ENCODE measurements at regions not wholly inside any gene's neighbourhood (a gene's known extent, or its start where the extent isn't known, plus 50 kb on each side); places are given as distances from the start of the nearest gene placed in this dataset.

- H3K4me1 ChIP-seq (ENCODE audit: control insufficient read depth in 1 of 2, extremely low read depth in 1 of 2, insufficient read depth in 2 of 2, low read length in 2 of 2), result no peaks in the 10 kb centered on the region
- H3K27ac ChIP-seq (ENCODE audit: low read length), result no peak overlapping the region
- ATAC-seq (replicated peaks in 1 of 4), result no peak
- WGBS (ENCODE audit: insufficient coverage), result no CpG with 5 or more reads among the region's 4 CpGs
- no peaks in the 10 kb centered on the region for H3K9me3 ChIP-seq
- no peak overlapping the region for H3K4me3 ChIP-seq (ENCODE audit: control insufficient read depth in 1 of 2, extremely low read depth in 1 of 2, low read length in 1 of 2)
- H3K4me3 Mint-ChIP-seq, result no peak overlapping the region
- H3K4me1 Mint-ChIP-seq, result no peaks in the 10 kb centered on the region
- POLR2A ChIA-PET, result interaction anchor here (0.6 to 0.7 kb wide), 2 partner anchors 169 to 174 kb away, joined by 3 read pairs; no protein-coding TSS in a partner anchor
- DNase-seq, result no peak
- H3K27me3 Mint-ChIP-seq, result no peaks in the 10 kb centered on the region
- H3K27me3 ChIP-seq (replicated peaks in 1 of 2; ENCODE audit: control insufficient read depth in 2 of 2, extremely low read depth in 1 of 2, insufficient read depth in 2 of 2, low read length in 1 of 2), result peaks cover 0 to 9% of the 10 kb centered on the region in 2 experiments
- no peak overlapping the region for H3K27ac Mint-ChIP-seq
- no peaks in the 10 kb centered on the region for H3K36me3 Mint-ChIP-seq
- no peaks in the 10 kb centered on the region for H3K36me3 ChIP-seq (ENCODE audit: control insufficient read depth in 2 of 2, extremely low read depth in 1 of 2, insufficient read depth in 1 of 2, low read length in 1 of 2)
- peaks cover 0 to 6% (median 0%) of the 10 kb centered on the region in 3 donors for H3K9me3 Mint-ChIP-seq
- CTCF ChIA-PET, result no interaction called here
Observed at GRCh38 chr6:119726086-119726485, 376.5 kb upstream of the MAN1A1 start.

- H3K27me3 ChIP-seq (replicated peaks in 1 of 2; ENCODE audit: control insufficient read depth in 2 of 2, extremely low read depth in 1 of 2, insufficient read depth in 2 of 2, low read length in 1 of 2), result no peaks in the 10 kb centered on the region
- no peak for DNase-seq
Observed at GRCh38 chr6:119720160-119720559, 370.6 kb upstream of the MAN1A1 start.

GRCh38 chr6:119717942-119718341 is 368.4 kb upstream of the MAN1A1 start:
- no peaks in the 10 kb centered on the region for H3K4me1 ChIP-seq (ENCODE audit: control insufficient read depth in 1 of 2, extremely low read depth in 1 of 2, insufficient read depth in 2 of 2, low read length in 2 of 2)
- no peaks in the 10 kb centered on the region for H3K36me3 ChIP-seq (ENCODE audit: control insufficient read depth in 2 of 2, extremely low read depth in 1 of 2, insufficient read depth in 1 of 2, low read length in 1 of 2)
- Mint-ChIP-seq H3K9me3 (no peaks in the 10 kb centered on the region), H3K27ac (no peak overlapping the region), H3K36me3 (no peaks in the 10 kb centered on the region), H3K27me3 (no peaks in the 10 kb centered on the region), H3K4me3 (no peak overlapping the region), H3K4me1 (peaks cover 3 to 7% (median 6%) of the 10 kb centered on the region in 3 donors)
- ATAC-seq (replicated peaks in 1 of 4) (no peak), DNase-seq (no peak)
- no peaks in the 10 kb centered on the region for H3K27me3 ChIP-seq (replicated peaks in 1 of 2; ENCODE audit: control insufficient read depth in 2 of 2, extremely low read depth in 1 of 2, insufficient read depth in 2 of 2, low read length in 1 of 2)
- ChIA-PET CTCF (no interaction called here), POLR2A (no interaction called here)
- no peaks in the 10 kb centered on the region for H3K9me3 ChIP-seq
- WGBS (ENCODE audit: insufficient coverage), result no CpG with 5 or more reads among the region's 2 CpGs
- H3K4me3 ChIP-seq (ENCODE audit: control insufficient read depth in 1 of 2, extremely low read depth in 1 of 2, low read length in 1 of 2), result no peak overlapping the region
- no peak overlapping the region for H3K27ac ChIP-seq (ENCODE audit: low read length)

More at GRCh38 chr6:119720160-119720559, 370.6 kb upstream of the MAN1A1 start:
- Mint-ChIP-seq H3K4me1 (peaks cover 3 to 7% (median 6%) of the 10 kb centered on the region in 3 donors), H3K9me3 (peaks cover 0 to 6% (median 0%) of the 10 kb centered on the region in 3 donors), H3K4me3 (no peak overlapping the region), H3K36me3 (no peaks in the 10 kb centered on the region), H3K27ac (no peak overlapping the region), H3K27me3 (no peaks in the 10 kb centered on the region)
- H3K9me3 ChIP-seq, result no peaks in the 10 kb centered on the region
- H3K27ac ChIP-seq (ENCODE audit: low read length), result no peak overlapping the region
- ATAC-seq (replicated peaks in 1 of 4), result no peak
- WGBS (ENCODE audit: insufficient coverage), result no CpG with 5 or more reads among the region's 2 CpGs
- POLR2A ChIA-PET, result no interaction called here
- CTCF ChIA-PET, result interaction anchor here in 1 of 2 donors (0.6 kb wide), 1 partner anchor 658 kb away, joined by 7 read pairs; no protein-coding TSS in a partner anchor
- no peaks in the 10 kb centered on the region for H3K4me1 ChIP-seq (ENCODE audit: control insufficient read depth in 1 of 2, extremely low read depth in 1 of 2, insufficient read depth in 2 of 2, low read length in 2 of 2)
- H3K36me3 ChIP-seq (ENCODE audit: control insufficient read depth in 2 of 2, extremely low read depth in 1 of 2, insufficient read depth in 1 of 2, low read length in 1 of 2), result no peaks in the 10 kb centered on the region
- no peak overlapping the region for H3K4me3 ChIP-seq (ENCODE audit: control insufficient read depth in 1 of 2, extremely low read depth in 1 of 2, low read length in 1 of 2)

- no peaks in the 10 kb centered on the region for H3K27me3 Mint-ChIP-seq
- Histone ChIP-seq H3K27ac (ENCODE audit: low read length) (no peak overlapping the region), H3K36me3 (ENCODE audit: control insufficient read depth in 2 of 2, extremely low read depth in 1 of 2, insufficient read depth in 1 of 2, low read length in 1 of 2) (no peaks in the 10 kb centered on the region), H3K4me1 (ENCODE audit: control insufficient read depth in 1 of 2, extremely low read depth in 1 of 2, insufficient read depth in 2 of 2, low read length in 2 of 2) (no peaks in the 10 kb centered on the region), H3K27me3 (replicated peaks in 1 of 2; ENCODE audit: control insufficient read depth in 2 of 2, extremely low read depth in 1 of 2, insufficient read depth in 2 of 2, low read length in 1 of 2) (no peaks in the 10 kb centered on the region), H3K4me3 (ENCODE audit: control insufficient read depth in 1 of 2, extremely low read depth in 1 of 2, low read length in 1 of 2) (no peak overlapping the region), H3K9me3 (no peaks in the 10 kb centered on the region)
- no peak overlapping the region for H3K27ac Mint-ChIP-seq
- POLR2A ChIA-PET, result no interaction called here
- peaks cover 0 to 2% (median 0%) of the 10 kb centered on the region in 3 donors for H3K9me3 Mint-ChIP-seq
- DNase-seq (no peak), ATAC-seq (replicated peaks in 1 of 4) (no peak)
- H3K36me3 Mint-ChIP-seq, result no peaks in the 10 kb centered on the region
- WGBS (ENCODE audit: insufficient coverage), result 100% methylated on average over 1 of the region's 2 CpGs
- CTCF ChIA-PET, result interaction anchor here in 1 of 2 donors (0.5 kb wide), 1 partner anchor 495 kb away, joined by 4 read pairs; no protein-coding TSS in a partner anchor
- peaks cover 3 to 7% (median 6%) of the 10 kb centered on the region in 3 donors for H3K4me1 Mint-ChIP-seq
- no peak overlapping the region for H3K4me3 Mint-ChIP-seq
Observed at GRCh38 chr6:119716668-119717270, 367.2 kb upstream of the MAN1A1 start.

GRCh38 chr6:119713903-119714302 is 364.3 kb upstream of the MAN1A1 start:
- Histone ChIP-seq H3K27me3 (replicated peaks in 1 of 2; ENCODE audit: control insufficient read depth in 2 of 2, extremely low read depth in 1 of 2, insufficient read depth in 2 of 2, low read length in 1 of 2) (no peaks in the 10 kb centered on the region), H3K4me3 (ENCODE audit: control insufficient read depth in 1 of 2, extremely low read depth in 1 of 2, low read length in 1 of 2) (no peak overlapping the region), H3K36me3 (ENCODE audit: control insufficient read depth in 2 of 2, extremely low read depth in 1 of 2, insufficient read depth in 1 of 2, low read length in 1 of 2) (no peaks in the 10 kb centered on the region), H3K27ac (ENCODE audit: low read length) (no peak overlapping the region), H3K9me3 (no peaks in the 10 kb centered on the region), H3K4me1 (ENCODE audit: control insufficient read depth in 1 of 2, extremely low read depth in 1 of 2, insufficient read depth in 2 of 2, low read length in 2 of 2) (no peaks in the 10 kb centered on the region)
- no peak for DNase-seq
- Mint-ChIP-seq H3K36me3 (no peaks in the 10 kb centered on the region), H3K4me1 (peaks cover 3 to 7% (median 6%) of the 10 kb centered on the region in 3 donors), H3K27me3 (no peaks in the 10 kb centered on the region), H3K27ac (no peak overlapping the region), H3K9me3 (peaks cover 0 to 2% (median 0%) of the 10 kb centered on the region in 3 donors), H3K4me3 (no peak overlapping the region)
- no peak for ATAC-seq (replicated peaks in 1 of 4)
- POLR2A ChIA-PET, result no interaction called here
- CTCF ChIA-PET, result no interaction called here

GRCh38 chr6:119686644-119687043 is 337.1 kb upstream of the MAN1A1 start:
- CTCF ChIA-PET, result no interaction called here
- Histone ChIP-seq H3K36me3 (ENCODE audit: control insufficient read depth in 2 of 2, extremely low read depth in 1 of 2, insufficient read depth in 1 of 2, low read length in 1 of 2) (no peaks in the 10 kb centered on the region), H3K4me3 (ENCODE audit: control insufficient read depth in 1 of 2, extremely low read depth in 1 of 2, low read length in 1 of 2) (no peak overlapping the region), H3K27me3 (replicated peaks in 1 of 2; ENCODE audit: control insufficient read depth in 2 of 2, extremely low read depth in 1 of 2, insufficient read depth in 2 of 2, low read length in 1 of 2) (no peaks in the 10 kb centered on the region), H3K27ac (ENCODE audit: low read length) (no peak overlapping the region), H3K9me3 (no peaks in the 10 kb centered on the region), H3K4me1 (ENCODE audit: control insufficient read depth in 1 of 2, extremely low read depth in 1 of 2, insufficient read depth in 2 of 2, low read length in 2 of 2) (no peaks in the 10 kb centered on the region)
- ATAC-seq (replicated peaks in 1 of 4) (no peak), DNase-seq (no peak)
- Mint-ChIP-seq H3K27me3 (peaks cover 0 to 2% of the 10 kb centered on the region in 2 donors), H3K4me3 (no peak overlapping the region), H3K9me3 (no peaks in the 10 kb centered on the region), H3K4me1 (no peaks in the 10 kb centered on the region), H3K36me3 (no peaks in the 10 kb centered on the region), H3K27ac (no peak overlapping the region)
- POLR2A ChIA-PET, result no interaction called here
- no CpG with 5 or more reads among the region's 1 CpG for WGBS (ENCODE audit: insufficient coverage)

- H3K27ac Mint-ChIP-seq, result no peak overlapping the region
Observed at GRCh38 chr6:119686240-119686639, 336.7 kb upstream of the MAN1A1 start.

More at GRCh38 chr6:119686240-119686639, 336.7 kb upstream of the MAN1A1 start:
- H3K27me3 ChIP-seq (replicated peaks in 1 of 2; ENCODE audit: control insufficient read depth in 2 of 2, extremely low read depth in 1 of 2, insufficient read depth in 2 of 2, low read length in 1 of 2), result no peaks in the 10 kb centered on the region
- H3K9me3 Mint-ChIP-seq, result no peaks in the 10 kb centered on the region
- POLR2A ChIA-PET, result no interaction called here
- H3K27me3 Mint-ChIP-seq, result peaks cover 0 to 2% of the 10 kb centered on the region in 2 donors
- no peak overlapping the region for H3K4me3 Mint-ChIP-seq
- no peaks in the 10 kb centered on the region for H3K4me1 ChIP-seq (ENCODE audit: control insufficient read depth in 1 of 2, extremely low read depth in 1 of 2, insufficient read depth in 2 of 2, low read length in 2 of 2)
- DNase-seq (no peak), ATAC-seq (replicated peaks in 1 of 4) (no peak)
- H3K4me1 Mint-ChIP-seq, result no peaks in the 10 kb centered on the region
- no peaks in the 10 kb centered on the region for H3K36me3 ChIP-seq (ENCODE audit: control insufficient read depth in 2 of 2, extremely low read depth in 1 of 2, insufficient read depth in 1 of 2, low read length in 1 of 2)
- no peak overlapping the region for H3K4me3 ChIP-seq (ENCODE audit: control insufficient read depth in 1 of 2, extremely low read depth in 1 of 2, low read length in 1 of 2)
- H3K27ac ChIP-seq (ENCODE audit: low read length), result no peak overlapping the region
- H3K9me3 ChIP-seq, result no peaks in the 10 kb centered on the region
- CTCF ChIA-PET, result no interaction called here
- no peaks in the 10 kb centered on the region for H3K36me3 Mint-ChIP-seq
